ENCODE measurements at regions not wholly inside any gene's neighbourhood (a gene's known extent, or its start where the extent isn't known, plus 50 kb on each side); places are given as distances from the start of the nearest gene placed in this dataset.

DNA sequence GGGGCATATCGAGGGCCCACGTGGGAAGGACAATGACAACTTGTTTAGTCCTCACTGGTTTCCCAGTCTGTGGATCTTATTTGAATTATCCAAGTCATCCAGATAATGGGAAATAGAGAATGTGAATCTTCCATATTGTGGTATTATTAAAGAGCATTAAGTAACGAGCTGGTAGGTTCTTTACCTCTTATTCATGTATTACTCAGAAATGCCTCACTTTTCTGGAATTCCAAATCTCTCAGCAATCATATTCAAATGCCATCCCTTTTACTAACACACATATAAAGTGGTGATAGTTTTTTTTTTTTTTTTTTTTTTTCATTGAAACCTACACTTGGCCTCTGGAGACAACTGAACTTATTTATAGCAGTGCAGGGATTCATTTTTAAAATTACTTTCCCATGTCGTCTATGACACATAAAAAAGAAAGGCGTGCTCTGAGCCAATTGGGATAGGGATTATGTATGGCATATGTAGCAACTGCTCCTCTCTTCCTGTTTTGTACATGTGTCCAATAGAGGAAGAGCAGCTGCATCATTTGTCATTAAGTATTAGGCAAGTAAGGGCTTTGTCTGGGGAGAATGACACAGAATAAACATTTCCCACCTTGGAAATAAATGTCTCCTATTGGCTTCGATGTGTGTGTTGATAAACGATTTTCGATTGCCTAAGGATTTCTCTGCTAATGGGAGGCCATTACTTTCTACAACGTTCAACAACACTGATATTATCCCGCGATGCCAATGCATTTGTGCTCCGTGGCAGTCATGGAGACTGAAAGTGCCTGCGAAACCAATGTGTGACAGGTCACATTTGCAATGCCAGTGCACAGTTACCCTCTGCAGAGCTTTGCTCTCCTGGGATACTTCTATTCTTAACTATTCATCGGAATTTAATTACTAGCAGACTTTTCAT lies 78.6 kb upstream of the IFNG-AS1 start:
- TF ChIP-seq ZNF660 (tag by site-specific recombination; IDR thresholded peaks at IDR 0.05) (no peak), ZEB2 (tag by site-specific recombination; IDR thresholded peaks at IDR 0.05) (no peak), CTCF (tag by site-specific recombination; IDR thresholded peaks at IDR 0.05) (no peak), MYNN (tag by site-specific recombination; IDR thresholded peaks at IDR 0.05; ENCODE audit: borderline replicate concordance) (no peak), ZNF214 (tag by site-specific recombination; IDR thresholded peaks at IDR 0.05; ENCODE audit: borderline replicate concordance) (no peak), TCF7L2 (IDR thresholded peaks at IDR 0.05; ENCODE audit: borderline replicate concordance, low read depth, low read length) (no peak), ZNF138 (tag by site-specific recombination; IDR thresholded peaks at IDR 0.05; ENCODE audit: borderline replicate concordance) (no peak)

All from HEK293 (cell line).